ENCODE measurements at regions not wholly inside any gene's neighbourhood (a gene's known extent, or its start where the extent isn't known, plus 50 kb on each side); places are given as distances from the start of the nearest gene placed in this dataset.
"Not testable (repeated sequence)": the region's sequence is repeated elsewhere in the genome, so short reads cannot be mapped to it uniquely, and the experiment has no call there.

DNA sequence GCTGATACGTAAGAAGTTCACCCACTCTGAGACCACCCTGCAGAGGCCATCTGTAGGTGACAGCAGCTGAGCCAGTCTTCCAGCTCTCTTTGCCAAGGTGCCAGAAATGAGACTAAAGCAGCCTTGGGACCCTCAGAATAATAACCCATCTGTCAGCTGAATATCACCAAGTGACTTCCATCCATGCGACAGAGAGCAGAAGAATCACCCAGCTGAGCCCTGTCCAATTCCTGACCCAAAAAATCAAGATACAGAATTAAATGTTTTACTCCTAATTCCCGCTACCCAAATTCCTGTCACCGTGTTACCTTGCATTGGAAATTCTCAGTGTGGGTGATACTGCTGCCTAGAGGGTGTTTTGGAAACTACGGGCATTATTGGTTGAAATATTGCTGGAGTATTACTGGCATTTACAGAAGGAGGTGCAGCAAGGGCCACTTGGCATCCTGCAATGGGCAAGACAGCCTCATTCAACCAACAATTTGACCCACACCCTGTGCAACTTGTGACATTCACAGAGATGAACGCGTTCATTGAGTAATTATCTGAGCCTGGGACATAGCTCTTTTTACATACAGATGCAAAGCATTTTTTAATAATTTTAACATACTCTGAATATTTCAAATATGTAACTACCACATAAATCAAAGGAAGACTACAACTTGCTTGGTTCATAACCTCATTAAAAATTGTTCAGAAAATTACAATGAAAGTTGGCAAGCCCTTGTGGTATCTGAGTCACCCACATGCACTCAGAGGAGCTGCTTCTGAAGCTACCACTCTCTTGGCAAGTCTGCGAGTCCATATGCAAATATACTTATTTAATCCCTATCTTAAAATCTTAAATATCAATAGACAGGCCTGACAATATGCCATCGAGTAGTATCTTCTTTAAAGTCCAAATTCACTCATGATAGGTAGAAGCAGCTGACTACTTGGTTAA lies 126.6 kb downstream of the C16orf95 start:
- DNase-seq: no peak

DNA sequence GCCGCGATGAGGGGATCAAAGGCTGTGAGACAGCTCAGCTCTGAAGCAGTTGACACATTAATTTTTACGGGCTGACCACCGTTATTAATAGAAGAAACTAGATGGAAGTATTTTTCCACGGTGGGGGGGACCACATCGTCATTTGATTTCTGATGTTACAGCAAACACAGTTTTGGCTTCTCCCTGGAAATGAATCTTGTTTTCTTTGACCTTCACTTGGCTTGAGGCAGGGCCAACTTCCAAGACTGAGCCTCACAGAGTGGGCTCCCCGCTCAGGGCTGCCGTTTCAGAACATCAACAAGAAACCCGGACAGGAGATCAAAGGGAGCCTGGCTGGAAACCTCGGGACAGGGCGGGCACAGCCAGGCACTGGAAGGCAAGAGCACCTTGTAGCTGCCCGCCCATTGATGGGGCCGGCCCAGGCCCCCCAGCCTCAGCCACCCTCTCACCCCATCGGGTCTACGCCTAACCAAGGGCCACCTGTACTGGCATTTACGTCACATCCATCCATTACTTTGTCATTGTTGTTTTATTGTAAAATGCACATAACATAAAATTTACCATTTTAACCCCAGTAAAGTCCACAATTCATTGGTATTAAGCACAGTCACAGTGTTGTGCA lies 124.6 kb downstream of the C16orf95 start:
- no peak for DNase-seq

DNA sequence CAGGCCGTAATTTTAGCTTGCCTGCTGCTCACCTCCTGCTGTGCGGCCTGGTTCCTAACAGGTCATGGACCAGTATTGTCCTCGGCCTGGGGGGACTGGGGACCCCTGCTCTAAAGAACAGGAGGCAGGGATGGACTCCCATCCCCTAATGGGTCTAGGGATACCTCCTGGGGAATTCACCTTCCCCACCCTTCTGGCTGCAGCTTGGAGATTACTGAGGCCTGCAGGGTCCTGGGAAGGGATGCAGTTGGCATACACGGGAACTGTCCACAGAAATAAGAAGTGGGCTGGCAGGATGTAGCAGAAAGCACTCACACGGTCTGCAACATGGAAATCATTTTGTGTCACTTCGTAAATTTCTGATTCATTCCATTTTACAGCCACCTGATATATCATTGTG lies 123.0 kb downstream of the C16orf95 start:
- DNase-seq: no peak

DNA sequence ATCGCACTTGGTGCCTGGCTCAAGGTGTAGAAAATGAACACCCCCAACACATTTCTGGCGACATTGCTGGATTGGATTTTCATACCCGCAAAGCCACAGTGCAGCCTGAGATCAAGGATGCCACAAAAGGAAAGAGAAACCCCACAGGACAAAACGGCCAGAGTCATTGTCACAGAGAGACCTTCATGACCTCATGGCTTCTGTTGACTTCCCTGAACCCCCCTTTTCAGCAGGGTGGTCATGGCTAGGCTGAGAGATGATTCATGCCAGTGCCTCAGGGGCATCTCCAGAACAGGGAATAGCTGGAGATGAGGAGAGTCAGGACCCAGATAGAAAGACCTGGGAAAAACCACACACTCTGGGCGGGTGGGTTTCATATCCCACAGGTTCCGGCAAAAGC lies 122.0 kb downstream of the C16orf95 start:
- DNase-seq: no peak

DNA sequence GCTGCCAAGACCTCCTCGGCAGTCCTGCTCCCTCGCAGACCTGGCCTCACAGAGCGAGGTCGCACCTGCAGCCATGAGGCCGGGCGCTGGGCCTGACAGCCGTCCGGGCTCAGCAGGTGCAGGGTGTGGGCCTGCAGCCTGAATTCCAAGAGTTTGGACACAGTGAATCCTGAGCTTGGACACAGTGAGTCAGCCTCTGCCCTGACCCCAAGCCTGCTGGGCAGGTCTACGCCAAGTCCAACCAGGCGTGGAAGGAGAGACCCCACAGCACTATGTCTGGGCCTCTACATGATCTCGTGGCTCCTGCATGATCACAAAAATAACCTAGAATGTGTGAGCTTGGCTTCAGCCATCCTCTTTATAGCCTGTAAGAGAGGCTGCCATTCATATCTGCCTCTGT lies 121.0 kb downstream of the C16orf95 start:
- DNase-seq: no peak

DNA sequence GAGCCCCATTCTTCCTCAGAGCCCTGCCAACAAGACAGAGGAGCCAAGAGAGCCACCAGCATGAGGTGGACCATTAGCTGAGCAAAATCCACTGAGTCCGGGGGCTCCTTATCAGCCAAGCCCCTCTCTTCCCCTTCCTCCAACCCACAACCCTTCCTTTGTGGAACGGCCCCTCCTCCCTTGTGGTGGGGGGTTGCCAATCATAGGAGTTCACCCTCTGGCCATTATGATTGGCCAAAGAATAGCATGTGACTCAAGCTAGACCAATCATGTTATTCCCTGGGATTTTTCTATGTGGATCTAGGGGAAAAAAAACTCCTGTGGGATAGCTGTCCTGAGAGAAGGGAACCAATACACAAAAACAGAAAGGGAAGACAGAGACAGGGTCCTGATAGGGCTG lies 120.5 kb downstream of the C16orf95 start:
- DNase-seq: no peak

DNA sequence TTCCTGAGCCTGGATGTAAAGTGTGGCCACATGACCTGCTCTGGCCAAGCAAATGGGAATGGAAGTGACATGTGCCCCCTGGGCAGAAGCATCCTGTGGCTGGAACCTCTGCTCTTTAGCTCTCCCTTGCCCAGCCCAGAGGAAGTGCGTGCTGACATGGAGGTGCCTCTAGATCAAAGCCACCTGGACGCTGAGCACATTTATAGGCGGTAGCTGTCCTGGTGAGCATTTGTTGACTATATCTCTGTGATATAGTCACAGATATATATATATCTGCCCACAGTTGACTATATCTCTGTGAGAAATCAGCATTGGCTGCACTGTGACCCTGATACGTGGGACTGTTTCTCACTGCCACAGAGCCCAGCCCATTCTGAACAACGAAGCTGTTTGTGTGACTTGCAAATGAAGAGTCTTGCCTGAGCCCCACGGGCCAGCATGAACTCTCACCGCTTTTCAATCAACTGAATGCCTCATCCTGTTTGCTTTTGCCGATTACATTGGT lies 118.8 kb downstream of the C16orf95 start:
- no peak for DNase-seq

DNA sequence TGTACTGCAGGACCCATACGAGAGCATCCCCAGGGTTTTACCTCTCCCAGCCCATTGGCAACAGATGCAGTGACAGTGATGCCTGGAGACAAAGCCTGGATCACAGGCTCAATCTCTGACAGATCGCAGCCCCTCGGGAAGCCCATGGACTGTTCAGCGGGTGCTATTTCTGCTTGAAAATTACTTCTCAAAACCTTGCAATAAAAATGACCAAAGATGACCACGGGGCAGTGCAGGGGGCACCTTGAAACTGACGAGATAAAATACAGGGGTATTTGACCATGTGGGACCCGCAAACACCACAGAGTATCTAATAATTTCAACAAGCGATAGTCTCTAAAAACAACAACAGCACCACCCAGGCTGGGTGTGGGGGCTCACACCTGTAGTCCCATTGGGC lies 118.3 kb downstream of the C16orf95 start:
- DNase-seq: no peak

DNA sequence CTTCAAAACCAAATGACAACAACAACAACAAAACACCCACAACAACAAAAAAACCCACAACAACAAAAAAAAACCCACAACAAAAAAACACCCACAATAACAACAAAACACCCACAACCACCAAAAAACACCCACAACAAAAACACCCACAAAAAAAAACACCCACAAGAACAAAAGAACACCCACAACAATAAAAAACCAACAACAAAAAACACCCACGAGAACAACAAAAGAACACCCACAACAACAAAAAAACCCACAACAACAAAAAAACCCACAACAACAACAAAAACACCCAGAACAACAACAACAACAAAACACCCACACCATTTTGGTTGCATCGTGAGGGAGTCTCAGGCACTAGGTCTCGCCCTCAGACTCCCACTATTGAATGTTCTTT lies 117.8 kb downstream of the C16orf95 start:
- no peak for DNase-seq

DNA sequence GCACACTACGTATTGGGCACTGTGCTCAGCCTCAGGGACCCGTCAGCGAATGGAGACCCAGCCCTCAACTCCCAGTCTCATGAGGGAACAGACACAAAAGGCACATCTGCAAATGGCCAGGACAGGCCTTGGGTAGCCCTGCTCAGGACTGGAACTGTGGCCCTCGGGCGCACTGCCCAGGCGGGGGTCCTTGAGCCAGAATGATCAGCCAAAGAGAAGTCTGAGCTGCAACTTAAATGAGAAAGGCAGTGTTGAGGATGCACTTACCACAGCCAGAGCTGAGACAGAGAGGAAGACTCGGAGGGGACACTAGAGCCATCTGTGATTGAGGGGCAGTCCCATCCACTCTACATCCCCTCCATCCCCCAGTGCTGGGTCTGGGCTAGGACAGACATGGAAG lies 117.3 kb downstream of the C16orf95 start:
- DNase-seq: no peak

DNA sequence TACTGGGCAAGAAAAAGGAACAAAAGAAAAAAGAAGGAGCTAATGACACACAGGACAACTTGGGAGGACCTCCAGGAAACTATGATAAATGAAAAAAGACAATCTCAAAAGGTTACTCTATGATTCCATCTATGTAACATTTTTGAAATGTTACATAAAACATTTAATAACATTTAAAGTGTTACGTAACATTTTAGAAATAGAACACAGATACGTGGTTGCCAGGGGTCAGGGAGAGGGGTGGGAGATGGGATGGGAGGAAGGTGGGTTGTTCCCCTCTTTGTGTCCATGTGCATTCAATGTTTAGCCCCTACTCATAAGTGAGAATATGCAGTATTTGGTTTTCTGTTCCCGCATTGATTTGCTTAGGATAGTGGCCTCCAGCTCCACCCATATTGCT lies 116.6 kb downstream of the C16orf95 start:
- DNase-seq: no peak

DNA sequence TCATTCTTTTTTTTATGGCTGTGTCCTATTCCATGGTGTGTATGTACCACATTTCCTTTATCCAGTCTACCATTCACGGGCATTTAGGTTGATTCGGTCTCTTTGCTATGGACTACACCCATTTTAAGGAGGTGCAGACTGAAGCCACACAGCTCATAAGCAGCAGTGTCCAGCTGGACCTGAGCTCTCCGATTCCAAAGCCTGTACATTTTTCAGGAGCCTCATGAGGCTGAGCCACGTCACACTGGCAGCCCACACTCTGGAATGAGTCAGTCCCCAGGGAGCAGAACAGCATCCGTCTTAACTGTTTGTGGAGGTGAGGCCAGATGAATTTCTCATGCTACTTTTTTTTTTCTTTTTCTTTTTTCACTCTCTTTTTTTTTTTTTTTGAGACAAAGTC lies 116.1 kb downstream of the C16orf95 start:
- no peak for DNase-seq

DNA sequence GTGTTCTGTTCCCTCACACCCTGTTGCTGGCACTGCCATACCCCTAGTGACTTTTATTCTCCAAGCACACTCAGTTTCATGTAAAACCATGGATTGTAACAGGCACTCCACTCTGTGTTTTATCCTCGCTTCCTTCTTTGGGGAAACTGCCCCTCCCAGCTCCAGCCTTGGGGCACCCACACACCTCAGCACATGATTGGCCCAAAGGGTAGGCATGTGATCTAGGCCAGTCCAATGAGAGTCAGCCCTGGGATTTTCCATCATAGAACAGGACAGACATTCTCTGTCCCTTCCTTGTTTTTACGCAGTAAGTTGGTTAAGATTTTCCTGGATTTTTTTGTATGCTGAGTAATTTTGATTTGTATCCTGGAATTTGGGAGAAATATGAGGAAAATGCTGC lies 115.4 kb downstream of the C16orf95 start:
- no peak for DNase-seq

DNA sequence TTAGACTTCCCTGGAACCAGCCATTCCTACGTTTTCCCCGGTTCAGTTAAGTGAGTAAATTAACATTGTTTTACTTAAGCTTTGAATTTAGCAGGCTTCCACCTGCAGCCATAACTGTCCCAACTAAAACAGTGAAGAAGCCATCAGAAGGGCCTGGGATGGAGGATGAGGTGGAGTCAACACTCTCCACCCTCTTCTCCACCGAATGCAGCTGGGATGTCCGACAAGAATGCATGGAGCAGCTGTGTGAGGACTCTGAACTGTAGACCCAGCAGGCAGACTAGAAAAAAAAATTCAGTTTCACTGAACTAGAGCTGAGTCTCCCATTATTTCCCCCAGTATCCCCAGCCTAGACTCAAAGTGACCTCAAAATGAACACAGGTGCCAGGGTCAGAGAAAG lies 114.8 kb downstream of the C16orf95 start:
- DNase-seq: no peak

DNA sequence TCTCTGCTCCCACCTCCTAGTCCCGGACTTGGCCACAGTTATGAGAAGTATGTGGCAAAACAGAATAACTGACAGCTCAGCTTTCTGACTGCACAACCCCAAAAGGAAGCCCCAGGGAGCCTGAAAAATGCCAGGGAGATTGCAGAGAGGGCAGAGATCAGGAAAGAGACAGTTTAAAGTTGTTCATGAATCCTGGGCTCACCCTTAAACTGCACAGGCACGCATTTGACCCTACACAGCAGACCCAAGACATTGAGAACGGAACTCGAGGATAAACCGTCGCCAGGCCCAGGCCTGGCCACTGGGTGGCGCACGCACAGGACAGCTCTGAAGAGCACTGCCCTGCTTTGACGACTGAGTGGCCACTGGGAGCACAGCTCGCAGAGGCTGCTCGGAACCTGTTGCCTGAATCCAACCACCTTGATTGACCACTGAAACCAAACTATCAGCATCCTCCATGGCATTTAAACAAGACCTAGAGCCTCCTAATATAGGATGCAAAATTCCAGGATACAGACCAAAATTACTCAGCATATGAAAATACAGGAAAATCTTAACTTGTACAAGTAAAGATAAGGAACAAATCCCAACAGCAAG lies 114.0 kb downstream of the C16orf95 start:
- peak; percentile 68 to 87 (median 75) for DNase-seq

DNA sequence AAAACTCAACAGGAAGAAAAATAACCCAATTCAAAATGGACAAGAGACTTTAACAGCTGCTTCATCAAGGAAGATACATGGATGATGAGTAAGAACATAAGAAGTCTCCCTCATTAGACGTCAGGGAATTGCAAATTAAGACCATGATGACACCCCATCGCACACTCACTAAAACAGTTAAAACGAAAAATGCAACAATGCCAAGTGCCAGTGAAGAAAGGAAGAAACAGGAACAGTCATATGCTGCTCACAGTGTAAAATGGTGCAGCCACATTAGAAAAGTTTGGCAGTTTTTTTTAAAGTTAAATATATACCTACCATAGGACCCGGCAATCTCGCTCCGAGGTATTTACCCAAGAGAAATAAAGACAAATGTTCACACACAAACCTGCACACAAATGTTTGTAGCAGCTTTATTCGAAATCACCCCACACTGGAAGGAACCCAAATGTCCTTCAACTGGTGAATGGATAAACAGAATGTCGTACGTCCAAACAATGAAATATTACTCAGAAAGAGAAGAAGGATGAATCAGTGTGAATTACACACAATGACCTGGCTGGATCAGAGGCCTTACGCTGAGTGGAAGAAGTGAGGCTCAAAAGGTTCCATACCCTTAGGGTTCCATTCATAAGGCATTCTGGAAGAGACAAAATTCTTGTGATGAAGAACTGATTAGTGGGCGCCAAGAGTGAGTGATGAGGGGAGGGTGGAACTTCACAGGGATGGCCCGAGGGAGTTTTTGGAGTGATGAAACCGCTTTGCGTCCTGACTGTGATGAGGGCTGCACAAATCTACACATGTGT lies 110.3 kb downstream of the C16orf95 start:
- DNase-seq: no peak

DNA sequence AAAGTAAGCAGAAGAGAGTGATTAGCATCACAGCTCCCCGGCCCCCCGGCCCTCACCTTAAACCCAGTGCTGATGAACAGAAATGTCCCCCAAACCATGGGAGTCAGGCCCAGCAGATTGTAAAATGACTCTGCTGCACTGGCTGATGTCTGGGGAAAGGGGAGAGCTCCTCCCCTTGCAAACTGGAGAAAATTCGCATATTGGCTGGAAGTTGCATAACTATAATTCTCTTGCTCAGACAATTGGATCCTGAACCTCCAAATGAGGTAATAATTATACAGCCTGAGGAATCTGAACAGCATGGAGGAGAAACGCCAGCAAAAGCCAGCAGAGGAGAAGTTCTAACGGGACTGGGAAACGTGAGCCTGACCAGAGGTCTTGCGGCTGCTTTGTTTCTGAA lies 109.7 kb downstream of the C16orf95 start:
- DNase-seq: no peak

DNA sequence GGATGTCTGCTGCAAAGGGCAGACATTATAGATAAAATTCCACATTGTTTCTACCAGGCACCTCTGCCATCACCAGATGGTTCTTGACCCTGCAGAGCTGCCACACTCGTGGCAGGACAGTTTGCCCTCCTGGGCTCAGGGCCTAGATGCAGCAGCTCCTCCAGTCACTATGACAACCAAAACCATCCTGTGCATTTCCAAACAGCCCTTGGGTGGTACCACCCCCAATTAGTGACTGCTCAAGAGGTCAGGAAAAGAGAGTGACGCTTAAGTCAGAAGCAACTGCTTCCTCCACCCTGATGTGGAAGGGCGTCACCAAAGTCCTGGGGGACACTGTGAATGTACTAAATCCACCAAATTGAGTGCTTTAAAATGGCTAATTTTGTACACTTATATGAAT lies 109.2 kb downstream of the C16orf95 start:
- DNase-seq: no peak

DNA sequence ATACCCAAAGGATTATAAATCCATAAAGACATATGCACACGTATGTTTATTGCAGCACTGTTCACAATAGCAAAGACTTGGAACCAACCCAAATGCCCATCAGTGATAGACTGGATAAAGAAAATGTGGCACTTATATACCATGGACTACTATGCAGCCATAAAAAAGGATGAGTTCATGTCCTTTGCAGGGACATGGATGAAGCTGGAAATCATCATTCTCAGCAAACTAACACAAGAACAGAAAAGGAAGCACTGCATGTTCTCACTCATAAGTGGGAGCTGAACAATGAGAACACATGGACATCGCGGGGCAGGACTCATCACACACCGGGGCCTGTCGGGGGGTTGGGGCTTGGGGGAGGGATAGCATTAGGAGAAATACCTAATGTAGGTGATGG lies 108.2 kb downstream of the C16orf95 start:
- not testable (repeated sequence) for DNase-seq

DNA sequence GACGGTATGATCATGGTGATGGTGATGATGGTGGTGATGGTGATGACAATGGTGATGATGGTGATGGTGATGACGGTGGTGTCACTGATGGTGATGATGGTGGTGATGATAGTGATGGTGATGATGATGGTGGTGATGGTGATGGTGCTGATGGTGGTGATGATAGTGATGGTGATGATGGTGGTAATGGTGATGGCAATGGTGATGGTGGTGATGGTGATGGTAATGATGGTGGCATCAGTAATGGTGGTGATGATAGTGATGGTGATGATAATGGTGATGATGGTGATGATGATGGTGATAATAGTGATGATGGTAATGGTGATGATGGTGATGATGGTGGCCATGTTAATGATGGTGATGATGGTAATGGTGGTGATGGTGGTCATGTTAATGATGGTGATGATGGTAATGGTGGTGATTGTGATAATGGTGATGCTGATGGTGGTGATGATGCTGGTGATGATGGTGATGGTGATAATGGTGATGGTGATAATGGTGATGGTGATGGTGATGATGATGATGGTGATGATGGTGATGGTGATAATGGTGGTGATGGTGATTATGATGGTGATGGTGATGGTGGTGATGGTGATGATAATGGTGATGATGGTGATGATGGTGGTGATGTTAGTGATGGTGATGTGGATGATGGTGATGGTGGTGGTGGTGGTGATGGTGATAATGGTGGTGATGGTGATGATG lies 107.2 kb downstream of the C16orf95 start:
- no peak for DNase-seq

DNA sequence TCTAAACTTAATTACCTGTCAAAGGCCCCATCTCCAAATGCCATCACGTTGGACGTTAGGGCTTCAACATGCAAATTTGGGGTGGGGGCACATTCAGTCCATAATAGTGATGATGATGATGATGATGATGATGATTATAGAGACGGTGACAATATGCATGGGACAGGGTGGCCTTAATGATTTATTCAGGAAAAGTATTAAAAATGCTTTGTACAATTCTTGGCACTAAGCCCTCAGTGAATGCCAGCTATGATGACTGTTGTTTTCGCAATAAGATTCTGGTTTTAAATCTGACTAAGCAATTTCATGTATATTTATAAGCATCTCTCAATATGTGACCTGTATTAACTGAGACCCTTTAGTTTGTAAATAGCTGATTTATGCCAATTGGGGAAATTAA lies 106.3 kb downstream of the C16orf95 start:
- DNase-seq: no peak

DNA sequence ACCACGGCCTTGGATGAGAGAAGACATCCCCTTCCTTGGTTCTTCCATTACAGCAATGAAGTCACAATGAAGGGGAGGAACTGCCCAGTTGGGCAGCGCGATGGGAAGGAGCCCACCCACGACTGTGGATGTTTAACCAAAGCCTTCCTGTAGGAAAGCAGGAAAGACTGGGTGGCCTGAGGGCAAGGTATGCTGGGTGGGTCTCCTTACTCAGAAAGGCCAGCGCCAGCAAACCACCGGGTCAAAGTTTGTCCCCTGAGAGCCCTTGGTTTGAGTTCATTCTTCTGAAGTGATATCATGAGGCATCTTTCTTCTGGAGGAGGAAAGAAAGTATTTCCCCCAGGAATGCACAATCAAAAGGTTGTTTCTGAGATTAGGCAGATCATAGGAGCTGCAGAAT lies 105.2 kb downstream of the C16orf95 start:
- DNase-seq: no peak

Measured in suppressor macrophage (primary cell).